Stimulated activated naive CD4-positive, alpha-beta T cell treated with Interleukin-2 at 50 U/mL for 16 hours (primary cell): ENCODE measurements at regions not wholly inside any gene's neighbourhood (a gene's known extent, or its start where the extent isn't known, plus 50 kb on each side); places are given as distances from the start of the nearest gene placed in this dataset.

ENCODE experiments used
- DNase-seq: peaks from one replicate; lab custom pipeline; 2025; lab: John Stamatoyannopoulos, UW

GRCh38 chr3:124577494-124578167 is 152.6 kb upstream of the UMPS start:
- no peak for DNase-seq

GRCh38 chr3:124579641-124580040 is 150.6 kb upstream of the UMPS start:
- no peak for DNase-seq

- DNase-seq = no peak
These were observed 148.1 kb upstream of the UMPS start for GRCh38 chr3:124582196-124582595.

- no peak for DNase-seq
These were observed 147.4 kb upstream of the UMPS start for GRCh38 chr3:124582621-124583395.

GRCh38 chr3:124584245-124584551 is 146.1 kb upstream of the UMPS start:
- DNase-seq = no peak

GRCh38 chr3:124584552-124585391 is 145.5 kb upstream of the UMPS start:
- peak; percentile 31 for DNase-seq

GRCh38 chr3:124586126-124587052 is 143.9 kb upstream of the UMPS start:
- DNase-seq = no peak

GRCh38 chr3:124587053-124587408 is 143.2 kb upstream of the UMPS start:
- DNase-seq = no peak

GRCh38 chr3:124588036-124588435 is 142.2 kb upstream of the UMPS start:
- no peak for DNase-seq

GRCh38 chr3:124588794-124589193 is 141.5 kb upstream of the UMPS start:
- DNase-seq = no peak

GRCh38 chr3:124591699-124592098 is 138.6 kb upstream of the UMPS start:
- no peak for DNase-seq

GRCh38 chr3:124592658-124593441 is 137.4 kb upstream of the UMPS start:
- no peak for DNase-seq

GRCh38 chr3:124593442-124593829 is 136.8 kb upstream of the UMPS start:
- no peak for DNase-seq

- no peak for DNase-seq
These were observed 135.7 kb upstream of the UMPS start for GRCh38 chr3:124594581-124594980.

- no peak for DNase-seq
These were observed 133.0 kb upstream of the UMPS start for GRCh38 chr3:124597273-124597672.

- DNase-seq = no peak
These were observed 132.3 kb upstream of the UMPS start for GRCh38 chr3:124597979-124598378.

GRCh38 chr3:124599147-124599765 is 131.0 kb upstream of the UMPS start:
- DNase-seq = no peak

GRCh38 chr3:124599779-124600693 is 130.2 kb upstream of the UMPS start:
- no peak for DNase-seq

- DNase-seq = no peak
These were observed 129.5 kb upstream of the UMPS start for GRCh38 chr3:124600765-124601164.

GRCh38 chr3:124601190-124601589 is 129.1 kb upstream of the UMPS start:
- no peak for DNase-seq
